GM23338 (cell line): ENCODE measurements at regions not wholly inside any gene's neighbourhood (a gene's known extent, or its start where the extent isn't known, plus 50 kb on each side); places are given as distances from the start of the nearest gene placed in this dataset.

ENCODE experiments used
- ATAC-seq: fragments of 200-7000 bp; cut with Tn5 transposase; 3 replicates; pipeline ENCODE4 v1.9.1; 2020
- DNase-seq: peaks from one replicate; pipeline ENCODE4 v3.0.0-alpha.2; 2015; ENCODE audit warnings: low spot score
- H2AFZ ChIP-seq: fragments of 200-600 bp; sonication (generic); 2 replicates; pipeline ENCODE4 v1.8.0; 2016; ENCODE audit warnings: antibody characterized with exemption, mild to moderate bottlenecking, moderate library complexity
- H3F3A ChIP-seq: fragments of 200-600 bp; sonication (generic); replicated peaks from 2 replicates; pipeline ENCODE4 v1.8.0; 2017; ENCODE audit warnings: antibody characterized with exemption, mixed run types, low read depth
- H3K27ac ChIP-seq: fragments of 200-600 bp; sonication (generic); 2 replicates; pipeline ENCODE4 v1.6.1; 2016; ENCODE audit warnings: low read depth
- H3K27me3 ChIP-seq: fragments of 200-600 bp; sonication (generic); 2 replicates; pipeline ENCODE4 v1.8.0; 2016; ENCODE audit warnings: mild to moderate bottlenecking, mixed run types, moderate library complexity; ENCODE audit not compliant: insufficient read depth
- H3K36me3 ChIP-seq: fragments of 200-600 bp; sonication (generic); 2 replicates; pipeline ENCODE4 v1.8.0; 2016; ENCODE audit warnings: mild to moderate bottlenecking; ENCODE audit not compliant: insufficient read depth
- H3K4me1 ChIP-seq: fragments of 200-600 bp; sonication (generic); 2 replicates; pipeline ENCODE4 v1.8.0; 2016; ENCODE audit warnings: mild to moderate bottlenecking, moderate library complexity; ENCODE audit not compliant: insufficient read depth
- H3K4me2 ChIP-seq: fragments of 200-600 bp; sonication (generic); 2 replicates; pipeline ENCODE4 v1.7.1; 2017; ENCODE audit warnings: mixed run types
- H3K4me3 ChIP-seq: fragments of 200-600 bp; sonication (generic); 2 replicates; pipeline ENCODE4 v1.6.1; 2016; ENCODE audit warnings: mixed run types
- H3K79me2 ChIP-seq: fragments of 200-600 bp; sonication (generic); replicated peaks from 2 replicates; pipeline ENCODE4 v1.8.0; 2017; ENCODE audit warnings: mild to moderate bottlenecking; ENCODE audit not compliant: insufficient read depth
- H3K9me2 ChIP-seq: fragments of 200-600 bp; sonication (generic); 2 replicates; pipeline ENCODE4 v1.8.0; 2017; ENCODE audit not compliant: insufficient read depth
- H4K20me1 ChIP-seq: fragments of 200-600 bp; sonication (generic); replicated peaks from 2 replicates; pipeline ENCODE4 v1.8.0; 2017; ENCODE audit warnings: mild to moderate bottlenecking; ENCODE audit not compliant: insufficient read depth
- H3K27ac Mint-ChIP-seq: 2 replicates; pipeline ENCODE4 v1.8.0; 2020; ENCODE audit warnings: inconsistent platforms, mild to moderate bottlenecking, moderate library complexity, mixed read lengths
- H3K27me3 Mint-ChIP-seq: 3 replicates; pipeline ENCODE4 v1.8.0; 2022; ENCODE audit warnings: low read depth, mild to moderate bottlenecking, moderate library complexity, mixed read lengths, inconsistent platforms; ENCODE audit not compliant: insufficient read depth, poor library complexity
- H3K36me3 Mint-ChIP-seq: 3 replicates; pipeline ENCODE4 v1.8.0; 2021; ENCODE audit warnings: low read depth, mild to moderate bottlenecking, inconsistent platforms, moderate library complexity, mixed read lengths
- H3K4me1 Mint-ChIP-seq: 3 replicates; pipeline ENCODE4 v1.8.0; 2020; ENCODE audit warnings: mild to moderate bottlenecking, inconsistent platforms, mixed read lengths
- H3K4me3 Mint-ChIP-seq: 3 replicates; pipeline ENCODE4 v1.8.0; 2021; ENCODE audit warnings: moderate library complexity, mild to moderate bottlenecking, inconsistent platforms, mixed read lengths
- H3K9me3 Mint-ChIP-seq: 3 replicates; pipeline ENCODE4 v1.8.0; 2020; ENCODE audit warnings: moderate library complexity, mild to moderate bottlenecking, inconsistent platforms, mixed read lengths
- CTCF ChIP-seq, 2 experiments: fragments of 200-600 bp in 1 of 2; sonication (generic) in 1 of 2; conservative IDR thresholded peaks; 2 replicates each; pipeline versions ENCODE4 v1.5.1 to v1.6.1; 2016 to 2017; ENCODE audit warnings: antibody characterized with exemption in 2 of 2, low read depth in 2 of 2, mild to moderate bottlenecking in 2 of 2, moderate library complexity in 1 of 2
- EZH2phosphoT487 ChIP-seq: fragments of 200-600 bp; sonication (generic); IDR thresholded peaks from one replicate; pipeline ENCODE4 v1.8.1; 2018; ENCODE audit warnings: antibody characterized with exemption; ENCODE audit not compliant: unreplicated experiment
- JUNB ChIP-seq: IDR thresholded peaks from one replicate; pipeline ENCODE4 v1.6.1; 2016; ENCODE audit warnings: antibody characterized with exemption; ENCODE audit not compliant: unreplicated experiment
- REST ChIP-seq: IDR thresholded peaks from one replicate; pipeline ENCODE4 v1.6.1; 2018; ENCODE audit warnings: antibody characterized with exemption; ENCODE audit not compliant: unreplicated experiment

GRCh38 chr2:65649811-65650589 is 217.6 kb upstream of the SPRED2 start (continued):
- no peak for TF ChIP-seq REST

GRCh38 chr2:65647249-65647842 is 214.9 kb upstream of the SPRED2 start:
- Histone ChIP-seq H3K79me2 (no peaks in the 10 kb centered on the region), H3F3A (no peaks in the 10 kb centered on the region), H3K4me1 (no peaks in the 10 kb centered on the region), H3K36me3 (no peaks in the 10 kb centered on the region), H4K20me1 (no peaks in the 10 kb centered on the region), H3K9me2 (peaks cover 14% of the 10 kb centered on the region; the same call in 1 of the 2 replicates), H3K27me3 (no peaks in the 10 kb centered on the region), H3K4me2 (no peak overlapping the region), H3K4me3 (no peak overlapping the region), H2AFZ (no peak overlapping the region), H3K27ac (no peak overlapping the region)
- DNase-seq (no peak), ATAC-seq (no peak)
- no peaks in the 10 kb centered on the region for H3K9me3 Mint-ChIP-seq
- H3K4me3 Mint-ChIP-seq, result no peak overlapping the region
- peaks cover 2% of the 10 kb centered on the region for H3K27me3 Mint-ChIP-seq
- peaks cover 3% of the 10 kb centered on the region; the same call in 2 of the 3 replicates for H3K4me1 Mint-ChIP-seq
- H3K27ac Mint-ChIP-seq, result no peak overlapping the region
- TF ChIP-seq EZH2phosphoT487 (no peak), CTCF (conservative IDR thresholded peaks at IDR 0.05; ENCODE audit: low read depth in 2 of 2) (no peak)
- H3K36me3 Mint-ChIP-seq, result no peaks in the 10 kb centered on the region

GRCh38 chr2:65640793-65641103 is 208.3 kb upstream of the SPRED2 start:
- Mint-ChIP-seq H3K9me3 (no peaks in the 10 kb centered on the region), H3K27ac (no peak overlapping the region), H3K27me3 (no peaks in the 10 kb centered on the region), H3K4me3 (no peak overlapping the region), H3K36me3 (no peaks in the 10 kb centered on the region), H3K4me1 (no peaks in the 10 kb centered on the region)
- H3F3A ChIP-seq, result no peaks in the 10 kb centered on the region
- peaks cover 6% of the 10 kb centered on the region for H3K27me3 ChIP-seq
- H4K20me1 ChIP-seq, result no peaks in the 10 kb centered on the region
- no peak for ATAC-seq
- no peak overlapping the region for H3K4me3 ChIP-seq
- H3K79me2 ChIP-seq, result no peaks in the 10 kb centered on the region
- no peak overlapping the region for H2AFZ ChIP-seq
- no peak overlapping the region for H3K4me2 ChIP-seq
- H3K36me3 ChIP-seq, result no peaks in the 10 kb centered on the region
- no peak overlapping the region for H3K27ac ChIP-seq
- H3K9me2 ChIP-seq, result peaks cover 8% of the 10 kb centered on the region; the same call in 1 of the 2 replicates
- no peaks in the 10 kb centered on the region for H3K4me1 ChIP-seq
- no peak for DNase-seq
- TF ChIP-seq JUNB (no peak), REST (no peak)
